B cell (primary cell): ENCODE measurements at regions not wholly inside any gene's neighbourhood (a gene's known extent, or its start where the extent isn't known, plus 50 kb on each side); places are given as distances from the start of the nearest gene placed in this dataset.

ENCODE experiments used
- EZH2 ChIP-seq: IDR thresholded peaks from 2 replicates; pipeline ENCODE4 v1.6.1; 2012; ENCODE audit warnings: borderline replicate concordance, low read depth, mild to moderate bottlenecking, moderate library complexity, low read length; ENCODE audit not compliant: insufficient read depth, poor library complexity, severe bottlenecking
- TF ChIP-seq, protein P1 (sequence below): fragments of 200-600 bp; IDR thresholded peaks from one replicate; pipeline ENCODE4 v1.8.0; 2022; ENCODE audit warnings: antibody characterized with exemption, mild to moderate bottlenecking

GRCh38 chr2:20544153-20544747 is 97.4 kb downstream of the RHOB start:
- TF ChIP-seq, protein P1, sequence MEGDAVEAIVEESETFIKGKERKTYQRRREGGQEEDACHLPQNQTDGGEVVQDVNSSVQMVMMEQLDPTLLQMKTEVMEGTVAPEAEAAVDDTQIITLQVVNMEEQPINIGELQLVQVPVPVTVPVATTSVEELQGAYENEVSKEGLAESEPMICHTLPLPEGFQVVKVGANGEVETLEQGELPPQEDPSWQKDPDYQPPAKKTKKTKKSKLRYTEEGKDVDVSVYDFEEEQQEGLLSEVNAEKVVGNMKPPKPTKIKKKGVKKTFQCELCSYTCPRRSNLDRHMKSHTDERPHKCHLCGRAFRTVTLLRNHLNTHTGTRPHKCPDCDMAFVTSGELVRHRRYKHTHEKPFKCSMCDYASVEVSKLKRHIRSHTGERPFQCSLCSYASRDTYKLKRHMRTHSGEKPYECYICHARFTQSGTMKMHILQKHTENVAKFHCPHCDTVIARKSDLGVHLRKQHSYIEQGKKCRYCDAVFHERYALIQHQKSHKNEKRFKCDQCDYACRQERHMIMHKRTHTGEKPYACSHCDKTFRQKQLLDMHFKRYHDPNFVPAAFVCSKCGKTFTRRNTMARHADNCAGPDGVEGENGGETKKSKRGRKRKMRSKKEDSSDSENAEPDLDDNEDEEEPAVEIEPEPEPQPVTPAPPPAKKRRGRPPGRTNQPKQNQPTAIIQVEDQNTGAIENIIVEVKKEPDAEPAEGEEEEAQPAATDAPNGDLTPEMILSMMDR: no peak
- TF ChIP-seq EZH2: no peak
